Jurkat, Clone E6-1 (cell line): ENCODE measurements at regions not wholly inside any gene's neighbourhood (a gene's known extent, or its start where the extent isn't known, plus 50 kb on each side); places are given as distances from the start of the nearest gene placed in this dataset.

Experiments used
- DNase-seq: peaks from one replicate; pipeline ENCODE4 v3.0.0-alpha.2; 2011; ENCODE audit warnings: low read depth, low spot score
- H3K4me3 ChIP-seq: 2 replicates; pipeline ENCODE4 v1.5.1; 2011; ENCODE audit warnings: mild to moderate bottlenecking, low read length, control low read depth, moderate library complexity

DNA sequence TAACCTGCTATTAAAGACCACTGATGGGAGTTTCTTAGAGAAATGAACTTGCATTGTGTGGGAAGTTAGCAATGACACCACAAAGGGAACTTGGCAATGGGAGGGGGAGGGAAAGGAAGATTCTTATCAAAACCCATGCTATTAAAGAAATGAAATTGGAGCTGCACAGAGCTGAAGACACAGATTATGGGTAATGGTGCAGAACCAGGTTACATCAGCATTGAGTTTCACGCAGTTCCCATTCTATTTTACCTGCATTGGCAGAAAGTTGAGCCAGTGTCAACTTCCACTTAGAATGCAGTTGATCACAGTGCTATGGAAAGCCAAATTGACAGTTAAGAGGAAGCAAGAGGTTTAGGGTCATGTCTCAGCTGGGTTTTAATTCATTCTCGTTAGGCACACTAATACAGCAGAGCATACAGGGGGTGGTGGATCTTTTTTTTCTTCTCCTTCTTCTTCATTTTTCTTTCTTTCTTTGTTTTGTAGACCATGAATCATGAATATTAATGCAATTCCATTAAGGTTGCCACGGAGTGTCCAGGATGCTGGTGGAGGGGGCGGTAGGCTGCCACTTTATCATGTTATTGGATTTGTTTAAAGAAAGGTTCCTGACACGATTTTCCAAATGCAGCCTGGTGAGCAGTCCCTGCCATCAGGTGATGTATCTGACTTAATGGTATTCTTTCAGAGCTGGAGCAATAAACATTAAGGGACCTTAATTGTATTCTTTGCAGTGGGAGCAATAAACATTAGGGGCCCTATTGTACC lies 1092.0 kb upstream of the MAP3K7 start:
- DNase-seq: no peak
- H3K4me3 ChIP-seq: no peak overlapping the region

DNA sequence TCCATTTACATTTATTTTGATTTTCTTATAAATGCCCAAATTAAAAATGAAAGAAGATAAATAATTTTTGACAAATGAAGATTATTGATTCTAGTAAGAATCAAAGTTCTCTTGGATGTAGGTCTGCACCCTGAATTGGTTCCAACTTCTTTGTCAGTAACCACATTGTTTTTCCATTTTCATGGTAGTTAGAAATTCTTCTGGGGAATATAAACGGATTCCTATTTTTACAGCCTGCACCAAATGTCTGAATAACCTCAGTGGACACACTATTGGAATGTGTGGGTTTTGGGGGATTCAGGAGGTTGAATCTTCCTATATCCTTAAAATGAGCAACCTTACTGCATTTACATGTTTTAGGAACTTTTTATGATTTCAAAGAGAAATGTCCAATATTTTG lies 1085.3 kb upstream of the MAP3K7 start:
- H3K4me3 ChIP-seq: no peak overlapping the region
- DNase-seq: no peak

DNA sequence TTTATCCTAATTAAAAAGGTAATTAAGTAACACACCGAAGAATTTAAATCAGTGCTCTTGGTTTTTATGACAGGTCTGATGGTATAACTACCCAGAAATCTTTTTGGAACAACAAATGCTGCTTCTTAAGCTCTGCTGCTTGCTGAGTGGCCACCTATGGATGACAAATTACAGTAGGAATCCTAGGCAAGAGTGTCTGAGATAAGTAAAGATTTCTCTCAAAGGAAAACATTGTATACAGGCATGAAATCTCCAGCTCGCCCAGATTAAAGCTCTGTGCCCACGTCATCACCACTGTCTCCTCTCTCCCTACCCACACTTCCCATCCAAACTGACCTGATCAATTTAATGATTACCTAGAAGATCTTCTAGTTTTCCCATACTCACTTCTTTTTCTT lies 1083.0 kb upstream of the MAP3K7 start:
- no peak overlapping the region for H3K4me3 ChIP-seq
- no peak for DNase-seq

DNA sequence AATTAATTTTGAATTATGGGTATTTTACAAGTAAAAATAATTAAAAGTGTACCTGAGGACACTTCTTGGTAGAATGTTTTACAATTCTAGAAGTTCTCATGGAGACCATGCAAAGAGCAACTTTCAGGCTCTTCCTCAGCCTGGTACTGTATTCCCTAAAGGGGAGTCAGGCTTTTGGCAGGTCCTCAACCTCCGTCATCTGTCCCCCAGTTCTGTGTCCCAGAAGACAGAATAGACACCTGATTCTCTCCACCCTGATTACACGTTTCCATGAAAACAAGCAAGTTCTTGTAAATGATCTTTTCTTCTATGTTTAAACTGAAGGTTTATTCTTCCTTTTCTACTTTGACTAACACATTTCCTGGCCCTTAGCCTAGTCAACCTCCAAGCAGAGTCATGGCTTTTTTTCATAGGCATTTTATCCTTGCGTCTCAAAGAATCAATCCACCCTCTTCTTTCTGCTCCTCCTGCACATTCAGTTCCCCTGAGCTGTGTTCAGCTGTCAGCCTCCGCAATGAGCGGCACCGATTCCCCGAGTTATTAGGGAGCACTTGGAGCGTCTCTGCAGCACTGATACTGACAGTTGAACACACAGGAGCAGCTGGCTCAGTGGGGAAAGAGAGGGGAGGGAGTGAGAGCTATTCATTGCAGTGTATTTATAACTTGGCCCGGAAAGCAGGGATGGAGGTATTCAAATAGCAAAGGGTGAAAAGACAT lies 1082.4 kb upstream of the MAP3K7 start:
- no peak overlapping the region for H3K4me3 ChIP-seq
- DNase-seq: no peak

DNA sequence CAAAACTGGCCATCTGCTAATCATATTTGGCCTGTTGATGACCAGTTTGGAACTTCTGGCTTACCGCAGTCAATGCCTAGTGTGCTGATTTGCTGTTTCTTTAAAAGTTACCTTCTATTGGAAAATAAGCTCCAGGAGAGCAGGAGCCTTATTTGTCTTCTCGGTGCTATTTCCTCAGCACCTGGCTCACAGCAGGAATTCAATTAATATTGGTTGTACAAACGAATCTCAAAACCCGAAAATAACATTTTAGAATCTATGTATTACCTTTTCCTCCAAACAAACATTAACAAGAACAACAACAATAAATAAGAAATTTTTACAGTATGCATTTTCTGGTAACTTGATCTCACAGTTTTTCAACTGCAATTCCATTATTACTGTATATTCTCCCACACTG lies 1080.7 kb upstream of the MAP3K7 start:
- DNase-seq: no peak
- H3K4me3 ChIP-seq: no peak overlapping the region

DNA sequence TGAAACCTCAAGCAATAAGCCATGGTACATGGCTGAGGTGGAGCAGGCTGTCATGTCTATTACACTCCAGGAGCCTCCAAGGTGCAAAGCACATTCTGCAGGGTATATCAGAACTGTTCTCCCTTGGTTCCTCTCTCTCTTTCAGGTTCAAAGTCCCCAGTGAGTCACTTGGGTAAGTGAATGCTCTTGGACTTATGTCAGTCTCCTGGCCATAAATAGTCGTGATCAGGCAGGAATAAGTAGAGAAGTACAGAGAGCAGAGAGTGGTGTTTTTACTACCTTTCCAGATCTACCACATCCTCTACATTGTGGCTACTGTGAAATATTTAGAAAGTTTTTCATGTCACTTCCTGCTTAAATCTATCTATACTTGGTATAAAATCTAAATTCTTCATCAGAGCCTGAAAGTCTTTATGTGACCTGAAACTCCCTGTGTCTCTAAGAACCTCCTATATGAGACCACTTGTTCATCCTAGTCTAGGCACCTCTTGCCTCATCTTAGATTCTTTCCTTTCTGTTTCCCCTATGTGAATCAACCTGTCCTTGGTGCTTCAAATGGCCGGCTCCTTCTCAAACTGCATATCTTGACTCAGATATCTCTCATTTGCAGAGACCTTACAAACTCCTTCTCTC lies 1077.6 kb upstream of the MAP3K7 start:
- no peak overlapping the region for H3K4me3 ChIP-seq
- DNase-seq: no peak

DNA sequence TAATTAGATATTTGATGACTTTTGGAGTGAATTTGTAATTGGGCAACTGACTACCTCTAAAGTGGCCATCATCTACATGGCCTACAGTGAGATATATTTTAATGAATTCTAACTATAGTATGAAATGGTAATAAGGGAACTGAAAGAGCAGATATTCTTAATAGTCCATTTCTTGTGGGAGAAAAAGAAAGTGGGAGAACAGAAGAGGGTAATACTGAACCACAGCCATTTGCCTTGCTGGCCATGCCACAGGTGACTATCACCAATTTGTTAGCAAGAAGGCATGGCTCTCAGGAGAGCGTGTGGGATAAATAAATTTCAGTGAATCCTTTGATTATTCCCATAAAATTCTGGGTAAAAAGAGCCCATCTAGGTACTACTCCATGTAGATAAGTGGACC lies 1074.0 kb upstream of the MAP3K7 start:
- H3K4me3 ChIP-seq: no peak overlapping the region
- no peak for DNase-seq

DNA sequence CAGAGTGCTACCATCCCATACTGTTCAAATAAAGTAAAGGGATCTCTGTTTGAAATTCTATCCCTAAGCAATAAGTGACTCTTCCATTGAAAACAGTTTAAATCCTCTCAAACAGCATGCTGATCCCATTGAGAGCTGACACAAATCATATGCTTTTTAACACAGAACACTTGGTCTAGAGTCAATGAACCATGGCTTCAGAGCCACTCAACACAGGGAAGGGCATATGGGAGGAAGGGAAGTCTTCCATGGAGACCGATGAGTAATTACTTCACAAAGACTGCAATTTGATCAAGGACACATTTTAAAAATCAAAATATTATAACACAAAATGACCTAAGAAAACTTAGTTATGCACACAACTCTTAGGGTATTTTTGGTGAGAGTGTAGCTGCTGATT lies 1073.0 kb upstream of the MAP3K7 start:
- DNase-seq: no peak
- no peak overlapping the region for H3K4me3 ChIP-seq

DNA sequence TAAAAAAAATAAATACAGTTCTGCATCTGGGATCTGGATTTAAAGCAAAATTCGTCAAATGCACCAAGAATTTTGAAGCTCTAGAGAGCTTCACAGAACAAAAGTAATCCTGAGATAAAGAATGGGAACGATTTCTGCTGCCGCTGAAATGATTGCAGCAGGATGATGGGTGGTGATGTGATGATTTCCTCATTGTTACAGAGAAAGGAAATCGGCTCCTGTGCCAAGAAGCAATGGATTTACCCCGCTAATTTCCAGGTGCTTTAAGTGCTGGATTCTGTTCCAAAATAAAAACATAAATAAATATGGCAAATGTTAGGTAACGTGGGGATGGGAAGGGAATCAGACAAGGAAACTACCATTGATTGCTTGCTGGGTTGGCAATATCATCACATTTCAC lies 1067.9 kb upstream of the MAP3K7 start:
- no peak overlapping the region for H3K4me3 ChIP-seq
- no peak for DNase-seq

DNA sequence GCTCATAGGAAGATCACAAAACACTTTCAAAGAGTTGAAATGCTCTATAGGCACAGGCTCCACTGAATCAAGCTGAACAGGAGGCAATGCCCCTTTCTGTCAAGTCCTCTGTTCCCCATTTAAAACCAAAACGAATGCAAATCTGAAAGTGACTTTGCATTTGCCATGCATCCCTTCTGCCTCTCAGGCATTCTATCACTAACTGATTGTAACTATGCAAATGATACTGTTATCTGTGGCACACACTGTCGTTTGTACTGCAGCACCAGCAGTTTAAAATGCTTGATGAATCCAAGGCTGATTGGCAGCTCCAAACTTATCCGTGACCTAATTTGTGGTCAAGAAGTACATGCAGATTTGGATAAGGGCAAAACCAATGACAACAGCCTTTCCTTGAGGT lies 1067.5 kb upstream of the MAP3K7 start:
- no peak for DNase-seq
- no peak overlapping the region for H3K4me3 ChIP-seq

DNA sequence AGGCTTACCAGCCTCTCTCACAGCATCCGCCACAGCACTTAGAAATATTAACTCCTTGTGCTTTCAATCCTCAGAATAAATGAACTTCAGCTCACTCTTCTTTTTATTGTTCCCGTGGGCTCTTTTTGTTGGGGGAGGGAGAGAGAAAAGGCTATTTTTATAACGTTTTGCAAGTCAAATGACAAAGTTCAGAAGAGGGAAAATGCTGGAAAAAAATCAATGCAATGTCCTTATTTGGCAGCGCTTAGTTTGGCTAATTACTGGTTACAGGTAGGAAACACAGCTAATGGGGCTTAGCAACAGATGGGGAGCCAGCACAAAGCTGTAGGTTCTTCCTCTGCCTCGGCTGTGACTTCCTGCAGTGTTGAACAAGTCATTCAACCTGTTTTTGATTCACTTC lies 1067.0 kb upstream of the MAP3K7 start:
- DNase-seq: no peak
- H3K4me3 ChIP-seq: no peak overlapping the region

DNA sequence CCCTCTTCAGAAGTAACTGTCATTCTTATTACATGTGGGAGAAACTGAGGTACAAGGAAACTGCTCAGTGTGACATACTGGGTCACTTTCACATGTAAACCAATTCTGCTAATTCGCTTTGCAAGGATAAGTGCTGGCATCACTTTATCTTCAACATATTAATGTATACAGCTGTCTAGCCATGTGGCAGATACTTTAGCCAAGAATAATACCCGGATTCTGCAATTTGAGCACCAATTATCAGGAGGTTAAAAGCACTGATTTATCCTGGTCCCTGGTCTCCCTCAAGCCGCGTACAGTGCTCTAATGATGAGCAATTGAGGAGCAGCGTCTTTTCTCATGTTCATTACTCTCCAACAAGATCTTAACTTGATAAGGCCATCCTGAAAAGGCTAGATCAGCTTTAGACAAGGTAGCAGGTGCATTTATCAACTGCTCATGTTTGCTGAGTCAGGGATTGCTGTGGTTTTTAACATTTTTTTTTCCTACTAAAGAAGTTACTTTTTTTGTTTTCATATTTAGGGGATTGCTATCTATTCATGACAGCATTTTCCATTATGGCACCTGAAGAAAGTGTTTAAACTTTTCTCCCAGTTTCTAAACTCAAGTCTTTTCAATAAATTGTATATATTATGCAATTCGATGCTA lies 1066.3 kb upstream of the MAP3K7 start:
- no peak for DNase-seq
- H3K4me3 ChIP-seq: no peak overlapping the region

DNA sequence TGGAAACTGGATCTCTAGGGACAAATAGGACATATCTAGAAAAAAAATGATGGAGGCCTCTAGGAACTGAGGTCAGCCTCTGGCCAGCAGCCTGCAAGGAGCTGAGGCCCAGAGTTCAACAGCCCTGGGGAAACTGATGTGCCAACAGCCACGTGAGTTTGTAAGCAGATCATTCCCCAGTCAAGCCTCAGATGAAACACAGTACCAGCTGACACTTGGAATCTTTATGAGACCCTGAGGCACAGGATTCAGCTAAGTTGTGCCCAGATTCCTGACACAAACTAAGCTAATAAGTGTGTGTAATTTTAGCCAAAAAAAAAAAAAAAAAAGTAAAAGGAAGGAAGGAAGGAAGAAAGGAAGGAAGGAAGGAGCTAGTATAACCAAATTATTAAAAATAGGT lies 1059.8 kb upstream of the MAP3K7 start:
- no peak for DNase-seq
- H3K4me3 ChIP-seq: no peak overlapping the region

DNA sequence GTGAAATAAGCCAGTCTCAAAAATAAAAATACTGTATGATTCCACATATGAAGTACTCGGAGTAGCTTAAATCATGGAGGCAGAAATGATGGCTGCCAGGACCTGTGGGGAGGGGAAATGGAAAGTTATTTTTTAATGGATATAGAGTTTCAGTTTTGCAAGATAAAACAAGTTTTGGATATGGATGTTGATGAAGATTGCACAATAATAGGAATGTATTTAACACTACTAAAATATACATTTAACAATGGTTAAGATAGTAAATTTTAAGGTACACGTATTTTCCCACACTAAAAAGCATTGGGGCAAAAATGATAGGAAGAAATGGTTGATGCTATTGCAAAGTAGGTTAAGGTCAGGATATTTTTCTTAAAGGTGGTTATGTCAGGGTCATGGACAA lies 1058.9 kb upstream of the MAP3K7 start:
- no peak for DNase-seq
- no peak overlapping the region for H3K4me3 ChIP-seq

DNA sequence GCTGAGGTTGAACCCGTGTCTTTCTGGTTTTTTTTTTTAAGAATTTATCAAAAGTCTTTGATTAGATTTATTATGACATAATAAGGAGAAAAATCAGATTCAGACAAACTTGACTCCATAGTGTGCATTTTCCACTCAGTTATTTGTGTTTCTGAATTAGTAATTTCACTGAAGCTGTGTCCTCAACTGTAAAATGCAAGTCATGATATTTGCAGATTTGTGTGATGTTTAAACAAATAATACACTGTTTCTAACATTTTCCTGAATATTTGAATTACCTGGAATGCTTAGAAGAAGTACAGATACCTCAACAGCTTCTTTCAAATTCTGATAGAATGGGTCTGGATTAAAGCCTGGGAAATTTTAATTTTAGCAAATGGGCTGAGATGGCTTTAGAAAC lies 1050.3 kb upstream of the MAP3K7 start:
- no peak for DNase-seq
- no peak overlapping the region for H3K4me3 ChIP-seq

DNA sequence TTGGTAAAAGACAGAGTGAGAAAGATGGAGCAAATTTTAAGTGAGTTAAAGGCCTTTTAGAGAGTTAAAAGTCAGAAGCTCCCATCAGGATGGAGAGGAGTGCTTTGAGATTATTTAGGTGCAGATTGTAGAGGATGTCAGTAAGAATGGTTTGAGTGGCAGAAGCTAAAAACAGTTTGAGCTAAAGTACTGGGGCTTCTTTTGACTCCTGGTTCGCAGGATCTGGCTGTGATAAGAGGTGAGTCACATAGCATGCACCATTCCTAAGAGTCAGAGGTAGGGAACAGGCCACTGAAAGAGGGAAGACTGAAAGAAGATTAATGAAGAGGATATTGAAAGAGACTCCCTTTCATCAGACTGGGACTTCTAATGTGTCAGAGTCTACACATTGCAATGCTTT lies 1047.9 kb upstream of the MAP3K7 start:
- no peak for DNase-seq
- no peak overlapping the region for H3K4me3 ChIP-seq

DNA sequence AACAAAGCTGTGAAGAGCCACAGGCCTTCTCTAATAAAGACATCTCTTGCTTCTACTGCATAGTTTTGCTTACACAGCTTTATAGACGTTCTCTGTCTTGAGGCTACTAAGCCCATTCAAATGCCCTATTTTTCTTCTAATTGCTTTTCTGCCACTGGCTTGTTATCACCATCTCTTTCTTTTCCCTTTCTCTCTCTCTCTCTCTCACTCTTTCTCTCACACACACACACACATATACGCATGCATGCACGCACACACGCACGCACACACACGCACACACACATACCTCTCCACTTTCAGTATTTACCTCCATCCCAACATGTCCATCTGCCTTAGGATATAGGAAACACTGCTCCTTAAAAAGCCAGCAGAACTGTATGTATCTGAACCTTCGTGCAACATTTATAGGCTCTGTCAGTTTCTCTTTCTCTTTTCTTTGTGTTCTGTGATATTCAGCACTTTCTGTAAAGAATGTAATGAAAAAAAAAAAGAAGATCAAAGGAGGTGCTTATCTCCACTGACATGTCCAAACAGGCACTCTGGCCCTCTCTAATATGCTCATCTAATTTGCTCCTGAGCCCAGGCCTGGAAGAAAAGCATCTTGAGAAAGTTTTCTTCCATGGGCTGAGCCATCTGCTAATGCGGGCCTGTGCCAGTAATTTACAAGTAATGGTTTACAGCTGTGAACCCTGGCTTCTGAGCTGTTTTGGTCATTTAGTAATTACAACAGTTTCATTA lies 1046.7 kb upstream of the MAP3K7 start:
- H3K4me3 ChIP-seq: no peak overlapping the region
- DNase-seq: no peak

DNA sequence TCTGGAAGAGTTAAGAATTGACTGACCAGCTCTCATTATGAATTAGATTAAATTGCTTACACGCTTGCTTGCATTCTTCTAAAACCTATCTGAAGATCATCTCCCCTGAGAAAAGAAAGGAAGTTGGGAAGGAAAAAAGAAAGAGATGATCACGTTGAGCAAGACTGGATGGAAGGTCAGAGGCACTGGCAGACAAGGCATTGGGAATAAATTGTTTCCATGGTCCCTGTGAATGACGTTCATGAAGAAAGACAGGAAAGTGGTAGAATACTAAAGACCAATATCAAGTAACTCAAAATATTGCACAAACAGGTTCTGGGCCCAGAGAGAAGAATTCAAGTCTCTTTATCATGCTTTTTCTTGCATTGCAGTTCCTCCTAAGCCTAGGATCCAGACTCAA lies 1045.4 kb upstream of the MAP3K7 start:
- DNase-seq: no peak
- H3K4me3 ChIP-seq: no peak overlapping the region

DNA sequence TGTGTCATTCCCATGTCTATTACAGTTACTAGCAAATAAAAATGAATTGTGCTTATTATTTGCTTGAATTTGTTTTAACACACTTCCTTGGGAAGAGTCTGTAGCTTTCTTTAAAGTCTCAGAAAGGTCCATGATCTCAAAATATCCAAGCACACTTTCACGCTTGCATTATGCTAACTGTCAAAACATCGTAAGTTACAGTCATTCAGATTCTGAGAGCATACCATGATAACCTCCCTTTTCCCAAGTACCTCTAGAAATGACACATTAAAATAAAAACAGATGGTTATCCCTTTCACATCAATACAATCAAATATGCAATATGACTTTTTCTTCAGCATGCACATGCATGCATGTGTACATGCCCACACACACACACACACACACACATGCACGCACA lies 1044.4 kb upstream of the MAP3K7 start:
- no peak for DNase-seq

More for the DNA sequence above, 1044.4 kb upstream of the MAP3K7 start:
- no peak overlapping the region for H3K4me3 ChIP-seq
